ENCODE measurements at regions not wholly inside any gene's neighbourhood (a gene's known extent, or its start where the extent isn't known, plus 50 kb on each side); places are given as distances from the start of the nearest gene placed in this dataset.

DNA sequence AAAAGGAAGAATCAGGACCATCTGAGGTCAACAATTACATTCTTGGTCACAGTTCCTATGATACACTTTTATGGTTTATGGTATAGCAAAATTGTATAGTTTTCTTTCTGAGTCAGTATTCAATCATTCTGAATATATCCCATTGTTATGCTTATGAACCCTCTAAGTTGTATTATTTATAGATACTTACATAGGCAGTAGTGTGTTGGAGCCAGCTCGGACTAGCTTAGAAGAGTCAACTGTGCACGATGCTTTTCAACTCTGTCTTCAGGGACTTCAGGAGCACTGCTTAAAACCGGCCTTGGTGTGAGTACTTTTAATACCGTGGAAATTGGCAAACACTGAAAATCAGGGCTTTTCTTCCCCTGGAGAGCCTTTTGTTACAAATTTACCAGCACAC, 215.7 kb downstream of the IKZF2 start:
- TF ChIP-seq EZH2phosphoT487 (IDR thresholded peaks at IDR 0.05; ENCODE audit: insufficient read depth, low read depth) (no peak), EZH2 (IDR thresholded peaks at IDR 0.05; ENCODE audit: insufficient read depth, poor library complexity, severe bottlenecking) (no peak)
